ENCODE measurements at regions not wholly inside any gene's neighbourhood (a gene's known extent, or its start where the extent isn't known, plus 50 kb on each side); places are given as distances from the start of the nearest gene placed in this dataset.

GRCh38 chr1:187313115-187313514 lies 484.4 kb downstream of the PLA2G4A start:
- H4K20me1 ChIP-seq (ENCODE audit: insufficient read depth, low read length), result no peaks in the 10 kb centered on the region
- no peaks in the 10 kb centered on the region for H3K79me2 ChIP-seq (ENCODE audit: insufficient read depth, low read length)
- H3K27ac ChIP-seq (ENCODE audit: low read depth, low read length, poor library complexity, severe bottlenecking), result no peak overlapping the region
- H3K9me2 ChIP-seq (ENCODE audit: low read depth, low read length), result no peaks in the 10 kb centered on the region
- no peaks in the 10 kb centered on the region for H3K36me3 ChIP-seq (ENCODE audit: insufficient read depth, low read length)
- H3F3A ChIP-seq (ENCODE audit: insufficient read depth, low read length), result no peaks in the 10 kb centered on the region
- H3K9ac ChIP-seq (ENCODE audit: low read length), result no peak overlapping the region
- H3K4me2 ChIP-seq (ENCODE audit: low read length), result no peak overlapping the region
- no peak overlapping the region for H3K4me3 ChIP-seq (ENCODE audit: low read depth, low read length, poor library complexity, severe bottlenecking)
- H3K27me3 ChIP-seq (ENCODE audit: insufficient read depth, low read length), result no peaks in the 10 kb centered on the region
- no peak for TF ChIP-seq CTCF (IDR thresholded peaks at IDR 0.05; ENCODE audit: low read length)
- TF ChIP-seq EZH2 (IDR thresholded peaks at IDR 0.05; ENCODE audit: borderline replicate concordance, low read length), result no peak
- H2AFZ ChIP-seq (ENCODE audit: low read length), result no peak overlapping the region
- no peaks in the 10 kb centered on the region for H3K4me1 ChIP-seq (ENCODE audit: insufficient read depth, low read length, severe bottlenecking)
- no peaks in the 10 kb centered on the region for H3K9me3 ChIP-seq (ENCODE audit: low read length)

DNA sequence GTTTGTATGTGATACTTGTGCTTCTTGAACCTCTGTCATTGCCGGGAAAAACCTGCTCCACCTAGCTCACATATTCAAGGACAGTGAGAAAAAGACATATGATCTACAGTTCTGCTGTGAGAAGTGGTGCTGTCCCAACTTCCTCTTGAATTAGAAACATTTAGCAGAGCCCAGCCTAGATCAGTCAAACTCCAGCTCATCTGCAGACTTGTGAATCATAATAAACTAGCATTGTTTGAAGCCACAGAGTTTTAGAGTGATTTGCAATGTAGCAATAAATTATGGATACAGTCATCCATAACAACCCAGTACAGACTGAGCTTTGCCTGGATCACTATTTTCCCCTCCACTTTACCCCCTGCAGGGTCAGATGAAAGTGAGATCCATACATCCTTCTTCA lies 497.8 kb downstream of the PLA2G4A start:
- Histone ChIP-seq H3K4me1 (ENCODE audit: insufficient read depth, low read length, severe bottlenecking) (no peaks in the 10 kb centered on the region), H3K27me3 (ENCODE audit: insufficient read depth, low read length) (no peaks in the 10 kb centered on the region), H3K9me3 (ENCODE audit: low read length) (no peaks in the 10 kb centered on the region), H3F3A (ENCODE audit: insufficient read depth, low read length) (no peaks in the 10 kb centered on the region), H4K20me1 (ENCODE audit: insufficient read depth, low read length) (no peaks in the 10 kb centered on the region), H3K9me2 (ENCODE audit: low read depth, low read length) (no peaks in the 10 kb centered on the region), H2AFZ (ENCODE audit: low read length) (no peak overlapping the region), H3K4me3 (ENCODE audit: low read depth, low read length, poor library complexity, severe bottlenecking) (no peak overlapping the region), H3K27ac (ENCODE audit: low read depth, low read length, poor library complexity, severe bottlenecking) (no peak overlapping the region), H3K4me2 (ENCODE audit: low read length) (no peak overlapping the region), H3K9ac (ENCODE audit: low read length) (no peak overlapping the region), H3K36me3 (ENCODE audit: insufficient read depth, low read length) (no peaks in the 10 kb centered on the region), H3K79me2 (ENCODE audit: insufficient read depth, low read length) (no peaks in the 10 kb centered on the region)
- TF ChIP-seq CTCF (IDR thresholded peaks at IDR 0.05; ENCODE audit: low read length) (no peak), EZH2 (IDR thresholded peaks at IDR 0.05; ENCODE audit: borderline replicate concordance, low read length) (no peak)

- TF ChIP-seq EZH2 (IDR thresholded peaks at IDR 0.05; ENCODE audit: borderline replicate concordance, low read length) (no peak), CTCF (IDR thresholded peaks at IDR 0.05; ENCODE audit: low read length) (no peak)
- no peak overlapping the region for H3K9ac ChIP-seq (ENCODE audit: low read length)
- H3K9me2 ChIP-seq (ENCODE audit: low read depth, low read length), result no peaks in the 10 kb centered on the region
- no peak overlapping the region for H3K27ac ChIP-seq (ENCODE audit: low read depth, low read length, poor library complexity, severe bottlenecking)
- no peaks in the 10 kb centered on the region for H3K9me3 ChIP-seq (ENCODE audit: low read length)
- H3K27me3 ChIP-seq (ENCODE audit: insufficient read depth, low read length), result no peaks in the 10 kb centered on the region
- no peaks in the 10 kb centered on the region for H3K36me3 ChIP-seq (ENCODE audit: insufficient read depth, low read length)
- no peaks in the 10 kb centered on the region for H3K4me1 ChIP-seq (ENCODE audit: insufficient read depth, low read length, severe bottlenecking)
- H4K20me1 ChIP-seq (ENCODE audit: insufficient read depth, low read length), result no peaks in the 10 kb centered on the region
- H3K79me2 ChIP-seq (ENCODE audit: insufficient read depth, low read length), result no peaks in the 10 kb centered on the region
- no peak overlapping the region for H3K4me2 ChIP-seq (ENCODE audit: low read length)
- H3F3A ChIP-seq (ENCODE audit: insufficient read depth, low read length), result no peaks in the 10 kb centered on the region
- no peak overlapping the region for H2AFZ ChIP-seq (ENCODE audit: low read length)
- H3K4me3 ChIP-seq (ENCODE audit: low read depth, low read length, poor library complexity, severe bottlenecking), result no peak overlapping the region
Measured at GRCh38 chr1:187336441-187337168, 507.9 kb downstream of the PLA2G4A start.
